Fibroblast of lung (primary cell): ENCODE measurements at regions not wholly inside any gene's neighbourhood (a gene's known extent, or its start where the extent isn't known, plus 50 kb on each side); places are given as distances from the start of the nearest gene placed in this dataset.

Source experiments
- DNase-seq, 2 donors: peaks; one replicate each; pipeline versions ENCODE4 v3.0.0 to v3.0.0-alpha.2; 2010; ENCODE audit warnings: low read depth in 2 of 2
- H2AFZ ChIP-seq: 2 replicates; pipeline ENCODE4 v1.5.1; 2012; ENCODE audit warnings: low read length, control low read depth, inconsistent platforms
- H3K27ac ChIP-seq: 2 replicates; pipeline ENCODE4 v1.5.1; 2011; ENCODE audit warnings: low read length, control low read depth; ENCODE audit not compliant: insufficient read depth
- H3K27me3 ChIP-seq: 2 replicates; pipeline ENCODE4 v1.5.1; 2011; ENCODE audit warnings: mild to moderate bottlenecking, low read length; ENCODE audit not compliant: control insufficient read depth, insufficient read depth
- H3K36me3 ChIP-seq: 2 replicates; pipeline ENCODE4 v1.5.1; 2011; ENCODE audit warnings: low read length; ENCODE audit not compliant: control insufficient read depth, insufficient read depth
- H3K4me1 ChIP-seq: 2 replicates; pipeline ENCODE4 v1.5.1; 2011; ENCODE audit warnings: low read length; ENCODE audit not compliant: control insufficient read depth, insufficient read depth; ENCODE audit errors: extremely low read depth
- H3K4me2 ChIP-seq: 2 replicates; pipeline ENCODE4 v1.5.1; 2011; ENCODE audit warnings: low read length, control low read depth; ENCODE audit not compliant: insufficient read depth; ENCODE audit errors: extremely low read depth
- H3K4me3 ChIP-seq, 4 experiments: fragments of 200-600 bp in 1 of 4; sonication (generic) in 1 of 4; replicated peaks in 1 of 4; 2 replicates each; pipeline ENCODE4 v1.5.1; 2011 to 2016; ENCODE audit warnings: low read length in 4 of 4, low read depth in 3 of 4, mild to moderate bottlenecking in 3 of 4, control low read depth in 2 of 4, inconsistent platforms in 1 of 4, mixed read lengths in 1 of 4; ENCODE audit not compliant: insufficient read depth in 1 of 4; ENCODE audit errors: control extremely low read depth in 1 of 4
- H3K79me2 ChIP-seq: 2 replicates; pipeline ENCODE4 v1.5.1; 2012; ENCODE audit warnings: mild to moderate bottlenecking, low read length, inconsistent platforms; ENCODE audit not compliant: control insufficient read depth, insufficient read depth
- H3K9ac ChIP-seq: 2 replicates; pipeline ENCODE4 v1.5.1; 2011; ENCODE audit warnings: mild to moderate bottlenecking, low read length, control low read depth; ENCODE audit not compliant: insufficient read depth
- H3K9me3 ChIP-seq: 2 replicates; pipeline ENCODE4 v1.5.1; 2012; ENCODE audit warnings: low read depth, low read length; ENCODE audit not compliant: control insufficient read depth, insufficient read depth
- H4K20me1 ChIP-seq: 2 replicates; pipeline ENCODE4 v1.5.1; 2011; ENCODE audit warnings: low read length; ENCODE audit not compliant: control insufficient read depth, insufficient read depth; ENCODE audit errors: extremely low read depth
- EZH2 ChIP-seq: IDR thresholded peaks from 2 replicates; pipeline ENCODE4 v1.5.1; 2012; ENCODE audit warnings: low read length, control low read depth, mild to moderate bottlenecking; ENCODE audit errors: missing control alignments
- TF ChIP-seq, protein P1 (sequence below), 2 donors: IDR thresholded peaks in 1 of 2; conservative IDR thresholded peaks in 1 of 2; 1 replicate in 1 of 2; 2 replicates in 1 of 2; pipeline ENCODE4 v1.5.1; 2011 to 2012; ENCODE audit warnings: low read length in 2 of 2, control low read depth in 1 of 2, inconsistent platforms in 1 of 2, low read depth in 1 of 2, mild to moderate bottlenecking in 1 of 2

DNA sequence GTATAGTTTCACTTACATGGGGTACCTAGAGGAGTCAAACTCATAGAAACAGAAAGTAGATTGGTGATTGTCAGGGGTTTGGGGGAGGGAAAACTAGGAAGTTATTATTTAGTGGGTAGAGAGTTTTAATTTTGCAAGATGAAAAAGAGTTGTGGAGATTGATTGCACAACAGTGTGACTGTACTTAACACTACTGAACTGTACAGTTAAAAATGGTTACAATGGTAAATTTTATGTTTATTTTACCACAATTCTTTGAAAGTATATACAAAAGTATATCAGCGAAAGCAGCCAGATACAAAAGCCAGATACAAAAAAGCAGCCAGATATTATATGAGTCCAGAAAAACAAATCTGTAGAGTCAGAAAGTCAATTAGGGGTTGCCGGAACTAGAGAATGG, 247.6 kb downstream of the IPO8 start:
- Histone ChIP-seq H2AFZ (no peak overlapping the region), H3K4me1 (no peaks in the 10 kb centered on the region), H3K27ac (no peak overlapping the region), H3K36me3 (no peaks in the 10 kb centered on the region), H3K79me2 (no peaks in the 10 kb centered on the region), H3K4me2 (no peak overlapping the region), H4K20me1 (no peaks in the 10 kb centered on the region), H3K4me3 (no peak overlapping the region), H3K9me3 (no peaks in the 10 kb centered on the region), H3K9ac (no peak overlapping the region), H3K27me3 (no peaks in the 10 kb centered on the region)
- TF ChIP-seq, protein P1, sequence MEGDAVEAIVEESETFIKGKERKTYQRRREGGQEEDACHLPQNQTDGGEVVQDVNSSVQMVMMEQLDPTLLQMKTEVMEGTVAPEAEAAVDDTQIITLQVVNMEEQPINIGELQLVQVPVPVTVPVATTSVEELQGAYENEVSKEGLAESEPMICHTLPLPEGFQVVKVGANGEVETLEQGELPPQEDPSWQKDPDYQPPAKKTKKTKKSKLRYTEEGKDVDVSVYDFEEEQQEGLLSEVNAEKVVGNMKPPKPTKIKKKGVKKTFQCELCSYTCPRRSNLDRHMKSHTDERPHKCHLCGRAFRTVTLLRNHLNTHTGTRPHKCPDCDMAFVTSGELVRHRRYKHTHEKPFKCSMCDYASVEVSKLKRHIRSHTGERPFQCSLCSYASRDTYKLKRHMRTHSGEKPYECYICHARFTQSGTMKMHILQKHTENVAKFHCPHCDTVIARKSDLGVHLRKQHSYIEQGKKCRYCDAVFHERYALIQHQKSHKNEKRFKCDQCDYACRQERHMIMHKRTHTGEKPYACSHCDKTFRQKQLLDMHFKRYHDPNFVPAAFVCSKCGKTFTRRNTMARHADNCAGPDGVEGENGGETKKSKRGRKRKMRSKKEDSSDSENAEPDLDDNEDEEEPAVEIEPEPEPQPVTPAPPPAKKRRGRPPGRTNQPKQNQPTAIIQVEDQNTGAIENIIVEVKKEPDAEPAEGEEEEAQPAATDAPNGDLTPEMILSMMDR (conservative IDR thresholded peaks at IDR 0.05 in 1 of 2, IDR thresholded peaks at IDR 0.05 in 1 of 2; ENCODE audit: low read depth in 1 of 2, low read length in 2 of 2) = no peak
- TF ChIP-seq EZH2 = no peak
- DNase-seq = no peak

DNA sequence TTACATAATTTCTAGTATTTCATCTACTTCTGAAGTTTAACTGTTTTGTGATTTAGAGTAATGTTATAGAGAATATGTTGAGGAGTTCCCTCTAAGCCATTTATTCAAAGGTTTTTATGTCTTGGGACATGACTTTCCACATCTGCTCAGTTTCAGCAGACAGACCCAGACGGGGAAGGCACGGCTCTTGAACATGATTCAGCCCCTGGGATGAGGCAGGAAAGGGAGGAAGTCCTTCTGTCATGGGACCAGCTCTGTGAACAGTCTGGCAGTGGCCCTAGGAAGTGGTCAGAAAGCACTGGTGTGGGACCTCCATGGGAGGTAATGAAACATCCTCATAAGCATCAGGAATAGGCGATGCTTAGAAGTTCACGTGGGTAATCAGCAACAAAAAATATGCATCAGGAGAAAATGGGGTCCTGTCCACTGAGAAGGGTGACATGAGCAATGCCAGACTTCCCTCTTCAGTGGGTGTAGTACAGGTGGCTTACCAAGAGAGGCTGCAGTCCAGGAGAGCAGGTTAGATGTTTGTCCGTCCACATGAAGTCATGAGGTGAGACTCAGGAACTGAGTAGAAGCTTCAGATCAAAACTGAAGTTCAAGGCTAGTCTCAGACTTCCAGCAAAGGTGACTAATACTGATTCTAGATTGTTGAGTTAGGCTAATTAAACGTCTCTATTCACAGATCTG, 248.5 kb downstream of the IPO8 start:
- Histone ChIP-seq H3K4me2 (no peak overlapping the region), H3K4me3 (no peak overlapping the region), H3K79me2 (no peaks in the 10 kb centered on the region), H2AFZ (no peak overlapping the region), H4K20me1 (no peaks in the 10 kb centered on the region), H3K27me3 (no peaks in the 10 kb centered on the region), H3K4me1 (no peaks in the 10 kb centered on the region), H3K36me3 (no peaks in the 10 kb centered on the region), H3K9ac (no peak overlapping the region), H3K9me3 (no peaks in the 10 kb centered on the region), H3K27ac (no peak overlapping the region)
- TF ChIP-seq, protein P1 (conservative IDR thresholded peaks at IDR 0.05 in 1 of 2, IDR thresholded peaks at IDR 0.05 in 1 of 2; ENCODE audit: low read depth in 1 of 2, low read length in 2 of 2) = no peak
- no peak for TF ChIP-seq EZH2
- DNase-seq = peak in 1 of 2 donors; percentile 13

DNA sequence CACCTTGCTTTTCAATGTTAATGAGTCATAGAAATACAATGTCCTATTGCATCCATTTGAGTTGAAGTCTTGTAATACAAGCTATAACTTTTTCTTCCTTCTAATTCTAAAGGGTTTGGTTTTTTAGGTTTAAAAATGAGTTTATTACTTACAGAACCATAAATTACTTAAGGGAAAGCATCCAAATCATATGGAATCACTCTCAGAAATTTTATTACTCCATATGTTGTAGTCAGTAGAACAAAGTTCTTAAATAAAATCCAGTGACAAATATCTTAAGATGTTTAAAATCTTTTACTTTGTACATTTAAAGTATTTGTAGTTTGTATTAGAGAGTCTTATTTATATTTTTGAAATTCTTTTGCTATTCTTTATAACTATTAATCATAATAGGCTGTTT, 253.2 kb downstream of the IPO8 start:
- Histone ChIP-seq H3K9ac (no peak overlapping the region), H3K79me2 (no peaks in the 10 kb centered on the region), H4K20me1 (no peaks in the 10 kb centered on the region), H3K27ac (no peak overlapping the region), H3K4me2 (no peak overlapping the region), H3K36me3 (no peaks in the 10 kb centered on the region), H3K4me1 (no peaks in the 10 kb centered on the region), H3K27me3 (no peaks in the 10 kb centered on the region), H3K4me3 (no peak overlapping the region), H3K9me3 (no peaks in the 10 kb centered on the region), H2AFZ (no peak overlapping the region)
- TF ChIP-seq, protein P1 (conservative IDR thresholded peaks at IDR 0.05 in 1 of 2, IDR thresholded peaks at IDR 0.05 in 1 of 2; ENCODE audit: low read depth in 1 of 2, low read length in 2 of 2) = no peak
- no peak for TF ChIP-seq EZH2
- DNase-seq = no peak
